Fibroblast of mammary gland (primary cell): ENCODE measurements at regions not wholly inside any gene's neighbourhood (a gene's known extent, or its start where the extent isn't known, plus 50 kb on each side); places are given as distances from the start of the nearest gene placed in this dataset.

ENCODE experiments used
- DNase-seq: peaks from one replicate; pipeline ENCODE4 v3.0.0-alpha.2; 2010; ENCODE audit warnings: low read depth
- H3K4me3 ChIP-seq: 2 replicates; pipeline ENCODE4 v1.5.1; 2011; ENCODE audit warnings: low read depth, mild to moderate bottlenecking, low read length, moderate library complexity; ENCODE audit not compliant: control insufficient read depth
- CTCF ChIP-seq: conservative IDR thresholded peaks from 2 replicates; pipeline ENCODE4 v1.5.1; 2011; ENCODE audit warnings: low read depth, low read length, inconsistent platforms; ENCODE audit not compliant: control insufficient read depth, insufficient read depth

- H3K4me3 ChIP-seq, result no peak overlapping the region
- no peak for TF ChIP-seq CTCF
- DNase-seq, result peak; percentile 47
These were observed 157.1 kb upstream of the CCND2 start for GRCh38 chr12:4116251-4117111.

- no peak overlapping the region for H3K4me3 ChIP-seq
- no peak for TF ChIP-seq CTCF
- no peak for DNase-seq
These were observed 158.0 kb upstream of the CCND2 start for GRCh38 chr12:4115570-4115969.

GRCh38 chr12:4114986-4115385, 158.6 kb upstream of the CCND2 start:
- no peak for DNase-seq
- no peak overlapping the region for H3K4me3 ChIP-seq
- TF ChIP-seq CTCF, result no peak

GRCh38 chr12:4112734-4113325, 160.7 kb upstream of the CCND2 start:
- TF ChIP-seq CTCF, result no peak
- no peak overlapping the region for H3K4me3 ChIP-seq
- peak; percentile 41 for DNase-seq

GRCh38 chr12:4112290-4112689, 161.3 kb upstream of the CCND2 start:
- no peak for DNase-seq
- TF ChIP-seq CTCF, result no peak
- no peak overlapping the region for H3K4me3 ChIP-seq

- DNase-seq, result no peak
- no peak for TF ChIP-seq CTCF
These were observed 162.6 kb upstream of the CCND2 start for GRCh38 chr12:4111010-4111409.

More at GRCh38 chr12:4111010-4111409, 162.6 kb upstream of the CCND2 start:
- H3K4me3 ChIP-seq, result no peak overlapping the region
